Testis (tissue), 2 donors: ENCODE measurements at regions not wholly inside any gene's neighbourhood (a gene's known extent, or its start where the extent isn't known, plus 50 kb on each side); places are given as distances from the start of the nearest gene placed in this dataset.

Experiments
- DNase-seq: peaks from one replicate; pipeline ENCODE4 v3.0.0-alpha.2; 2019
- H3K27ac ChIP-seq, 2 donors: fragments of 200-600 bp; sonication (generic); one replicate each; pipeline ENCODE4 v1.5.1; 2019
- H3K27me3 ChIP-seq: fragments of 200-600 bp; sonication (generic); one replicate; pipeline ENCODE4 v1.5.1; 2019
- H3K36me3 ChIP-seq: fragments of 200-600 bp; sonication (generic); one replicate; pipeline ENCODE4 v1.5.1; 2017; ENCODE audit warnings: low read depth; ENCODE audit errors: missing control alignments
- H3K4me1 ChIP-seq: fragments of 200-600 bp; sonication (generic); one replicate; pipeline ENCODE4 v1.5.1; 2019
- H3K4me3 ChIP-seq, 2 donors: fragments of 200-600 bp; sonication (generic); one replicate each; pipeline ENCODE4 v1.5.1; 2017 to 2019
- H3K9me3 ChIP-seq: fragments of 200-600 bp; sonication (generic); one replicate; pipeline ENCODE4 v1.5.1; 2017
- CTCF ChIP-seq, 3 experiments: fragments of 450-650 bp in 2 of 3; fragments of 200-600 bp in 1 of 3; sonication (generic) in 1 of 3; IDR thresholded peaks; one replicate each; pipeline ENCODE4 v1.5.1; 2016 to 2019; ENCODE audit warnings: antibody characterized with exemption in 3 of 3, mild to moderate bottlenecking in 2 of 3, moderate library complexity in 1 of 3
- POLR2A ChIP-seq: fragments of 450-650 bp; IDR thresholded peaks from one replicate; pipeline ENCODE4 v1.6.1; 2017; ENCODE audit warnings: antibody characterized with exemption, mild to moderate bottlenecking, moderate library complexity
- WGBS, 2 donors: methylation state at CpG; one replicate each; pipeline ENCODE4 v1.1.5; 2018; 5-methylcytosine and 5-hydroxymethylcytosine counted together
- intact Hi-C: fragments of 100-400 bp; cut with DNase I; formaldehyde crosslinking; loops from one replicate; pipeline ENCODE4 v1.15.1; 2023; ENCODE audit warnings: low total_unique reads

- 83 to 96% methylated on average over 4 of the region's 4 CpGs for WGBS, 2 donors
- no peaks in the 10 kb centered on the region for H3K36me3 ChIP-seq
- no peak for TF ChIP-seq CTCF (IDR thresholded peaks at IDR 0.05)
- TF ChIP-seq POLR2A = no peak
- no peak for DNase-seq
- intact Hi-C loops = no loop called here
- H3K9me3 ChIP-seq = no peaks in the 10 kb centered on the region
- no peak overlapping the region for H3K27ac ChIP-seq
- H3K27me3 ChIP-seq = no peaks in the 10 kb centered on the region
- no peaks in the 10 kb centered on the region for H3K4me1 ChIP-seq
- H3K4me3 ChIP-seq = no peak overlapping the region
Measured at GRCh38 chr2:64910523-64910922, 78.7 kb upstream of the SLC1A4 start.

- Histone ChIP-seq H3K36me3 (no peaks in the 10 kb centered on the region), H3K9me3 (no peaks in the 10 kb centered on the region), H3K27ac (no peak overlapping the region), H3K4me3 (no peak overlapping the region), H3K27me3 (no peaks in the 10 kb centered on the region), H3K4me1 (no peaks in the 10 kb centered on the region)
- intact Hi-C loops = no loop called here
- no peak for TF ChIP-seq POLR2A
- TF ChIP-seq CTCF (IDR thresholded peaks at IDR 0.05) = no peak
- no peak for DNase-seq
- WGBS, 2 donors = 41 to 59% methylated on average over 1 of the region's 1 CpG
Measured at GRCh38 chr2:64910972-64911433, 78.2 kb upstream of the SLC1A4 start.

GRCh38 chr2:64913357-64913869 is 75.8 kb upstream of the SLC1A4 start:
- no peak overlapping the region for H3K27ac ChIP-seq
- no peaks in the 10 kb centered on the region for H3K27me3 ChIP-seq
- WGBS, 2 donors = 82 to 84% methylated on average over 5 of the region's 5 CpGs
- no peaks in the 10 kb centered on the region for H3K36me3 ChIP-seq
- intact Hi-C loops = no loop called here
- H3K4me1 ChIP-seq = no peaks in the 10 kb centered on the region
- no peak overlapping the region for H3K4me3 ChIP-seq
- DNase-seq = no peak
- TF ChIP-seq CTCF (IDR thresholded peaks at IDR 0.05) (no peak), POLR2A (no peak)
- no peaks in the 10 kb centered on the region for H3K9me3 ChIP-seq

- Histone ChIP-seq H3K27me3 (no peaks in the 10 kb centered on the region), H3K9me3 (no peaks in the 10 kb centered on the region), H3K4me3 (no peak overlapping the region), H3K36me3 (no peaks in the 10 kb centered on the region), H3K27ac (no peak overlapping the region), H3K4me1 (no peaks in the 10 kb centered on the region)
- no peak for DNase-seq
- 90 to 95% methylated on average over 9 of the region's 9 CpGs for WGBS, 2 donors
- TF ChIP-seq CTCF (IDR thresholded peaks at IDR 0.05) = no peak
- TF ChIP-seq POLR2A = no peak
- intact Hi-C loops = no loop called here
Measured at GRCh38 chr2:64914247-64914646, 75.0 kb upstream of the SLC1A4 start.
